IPS-15b (cell line): ENCODE measurements at regions not wholly inside any gene's neighbourhood (a gene's known extent, or its start where the extent isn't known, plus 50 kb on each side); places are given as distances from the start of the nearest gene placed in this dataset.

Source experiments
- H3K27me3 ChIP-seq: one replicate; pipeline ENCODE4 v1.6.1; 2013; ENCODE audit warnings: low read length; ENCODE audit not compliant: control insufficient read depth, insufficient read depth
- H3K36me3 ChIP-seq: one replicate; pipeline ENCODE4 v1.6.1; 2013; ENCODE audit warnings: low read length; ENCODE audit not compliant: control insufficient read depth, insufficient read depth
- H3K4me1 ChIP-seq: one replicate; pipeline ENCODE4 v1.6.1; 2013; ENCODE audit warnings: mild to moderate bottlenecking, low read length; ENCODE audit not compliant: control insufficient read depth, insufficient read depth
- H3K4me3 ChIP-seq: one replicate; pipeline ENCODE4 v1.5.1; 2013; ENCODE audit warnings: low read depth, low read length
- H3K9ac ChIP-seq: one replicate; pipeline ENCODE4 v1.6.1; 2013; ENCODE audit warnings: low read depth, mild to moderate bottlenecking, low read length
- H3K9me3 ChIP-seq: one replicate; pipeline ENCODE4 v1.6.1; 2013; ENCODE audit warnings: mild to moderate bottlenecking, low read length; ENCODE audit not compliant: control insufficient read depth, insufficient read depth

- Histone ChIP-seq H3K4me1 (peaks cover 2% of the 10 kb centered on the region), H3K36me3 (no peaks in the 10 kb centered on the region), H3K27me3 (no peaks in the 10 kb centered on the region), H3K4me3 (no peak overlapping the region), H3K9me3 (no peaks in the 10 kb centered on the region), H3K9ac (no peak overlapping the region)
These were observed 174.0 kb upstream of the AFDN start for GRCh38 chr6:167652701-167653095.

GRCh38 chr6:167653561-167653960, 173.2 kb upstream of the AFDN start:
- no peaks in the 10 kb centered on the region for H3K9me3 ChIP-seq
- peaks cover 2% of the 10 kb centered on the region for H3K4me1 ChIP-seq
- no peaks in the 10 kb centered on the region for H3K27me3 ChIP-seq
- no peaks in the 10 kb centered on the region for H3K36me3 ChIP-seq
- H3K4me3 ChIP-seq: no peak overlapping the region
- no peak overlapping the region for H3K9ac ChIP-seq

GRCh38 chr6:167654389-167654788, 172.3 kb upstream of the AFDN start:
- H3K4me3 ChIP-seq: no peak overlapping the region
- peaks cover 2% of the 10 kb centered on the region for H3K4me1 ChIP-seq
- no peaks in the 10 kb centered on the region for H3K27me3 ChIP-seq
- H3K9me3 ChIP-seq: no peaks in the 10 kb centered on the region
- no peaks in the 10 kb centered on the region for H3K36me3 ChIP-seq
- H3K9ac ChIP-seq: no peak overlapping the region

- Histone ChIP-seq H3K36me3 (no peaks in the 10 kb centered on the region), H3K4me3 (no peak overlapping the region), H3K27me3 (no peaks in the 10 kb centered on the region)
These were observed 171.4 kb upstream of the AFDN start for GRCh38 chr6:167655174-167655821.

GRCh38 chr6:167658106-167658505, 168.6 kb upstream of the AFDN start:
- no peaks in the 10 kb centered on the region for H3K9me3 ChIP-seq
- no peak overlapping the region for H3K4me3 ChIP-seq
- H3K27me3 ChIP-seq: no peaks in the 10 kb centered on the region
- H3K9ac ChIP-seq: no peak overlapping the region
- no peaks in the 10 kb centered on the region for H3K36me3 ChIP-seq
- no peaks in the 10 kb centered on the region for H3K4me1 ChIP-seq

More at GRCh38 chr6:167655174-167655821, 171.4 kb upstream of the AFDN start:
- Histone ChIP-seq H3K4me1 (peaks cover 2% of the 10 kb centered on the region), H3K9me3 (no peaks in the 10 kb centered on the region), H3K9ac (no peak overlapping the region)

- H3K4me1 ChIP-seq: no peaks in the 10 kb centered on the region
These were observed 167.7 kb upstream of the AFDN start for GRCh38 chr6:167659046-167659445.

GRCh38 chr6:167660424-167660823, 166.3 kb upstream of the AFDN start:
- H3K4me3 ChIP-seq: no peak overlapping the region
- no peaks in the 10 kb centered on the region for H3K27me3 ChIP-seq
- no peaks in the 10 kb centered on the region for H3K36me3 ChIP-seq
- no peak overlapping the region for H3K9ac ChIP-seq
- H3K4me1 ChIP-seq: no peaks in the 10 kb centered on the region
- H3K9me3 ChIP-seq: no peaks in the 10 kb centered on the region

More at GRCh38 chr6:167659046-167659445, 167.7 kb upstream of the AFDN start:
- Histone ChIP-seq H3K36me3 (no peaks in the 10 kb centered on the region), H3K9ac (no peak overlapping the region), H3K27me3 (no peaks in the 10 kb centered on the region), H3K4me3 (no peak overlapping the region), H3K9me3 (no peaks in the 10 kb centered on the region)

- Histone ChIP-seq H3K9me3 (no peaks in the 10 kb centered on the region), H3K36me3 (no peaks in the 10 kb centered on the region), H3K27me3 (no peaks in the 10 kb centered on the region), H3K9ac (no peak overlapping the region), H3K4me1 (no peaks in the 10 kb centered on the region), H3K4me3 (no peak overlapping the region)
These were observed 165.7 kb upstream of the AFDN start for GRCh38 chr6:167660944-167661551.

GRCh38 chr6:167661552-167662044, 165.1 kb upstream of the AFDN start:
- H3K9me3 ChIP-seq: no peaks in the 10 kb centered on the region
- no peak overlapping the region for H3K9ac ChIP-seq
- no peaks in the 10 kb centered on the region for H3K4me1 ChIP-seq
- no peak overlapping the region for H3K4me3 ChIP-seq
- H3K36me3 ChIP-seq: no peaks in the 10 kb centered on the region
- no peaks in the 10 kb centered on the region for H3K27me3 ChIP-seq

GRCh38 chr6:167662075-167662880, 164.4 kb upstream of the AFDN start:
- Histone ChIP-seq H3K36me3 (no peaks in the 10 kb centered on the region), H3K9me3 (no peaks in the 10 kb centered on the region), H3K4me3 (no peak overlapping the region), H3K27me3 (no peaks in the 10 kb centered on the region), H3K9ac (no peak overlapping the region), H3K4me1 (no peaks in the 10 kb centered on the region)

GRCh38 chr6:167662881-167663205, 163.9 kb upstream of the AFDN start:
- no peaks in the 10 kb centered on the region for H3K4me1 ChIP-seq
- no peak overlapping the region for H3K4me3 ChIP-seq
- no peaks in the 10 kb centered on the region for H3K36me3 ChIP-seq
- no peaks in the 10 kb centered on the region for H3K27me3 ChIP-seq
- no peaks in the 10 kb centered on the region for H3K9me3 ChIP-seq
- H3K9ac ChIP-seq: no peak overlapping the region

GRCh38 chr6:167663316-167663715, 163.4 kb upstream of the AFDN start:
- Histone ChIP-seq H3K9ac (no peak overlapping the region), H3K27me3 (no peaks in the 10 kb centered on the region), H3K9me3 (no peaks in the 10 kb centered on the region), H3K4me3 (no peak overlapping the region), H3K4me1 (no peaks in the 10 kb centered on the region), H3K36me3 (no peaks in the 10 kb centered on the region)
